H1 (cell line): ENCODE measurements at regions not wholly inside any gene's neighbourhood (a gene's known extent, or its start where the extent isn't known, plus 50 kb on each side); places are given as distances from the start of the nearest gene placed in this dataset.

Experiments
- GTF2F1 ChIP-seq: IDR thresholded peaks from 2 replicates; pipeline ENCODE4 v1.6.1; 2012; ENCODE audit warnings: low read depth, low read length, improper control_type of control experiment, borderline replicate concordance
- RAD21 ChIP-seq, 2 experiments: IDR thresholded peaks in 1 of 2; conservative IDR thresholded peaks in 1 of 2; 2 replicates each; pipeline ENCODE4 v1.6.1; 2011; ENCODE audit warnings: low read depth in 2 of 2, low read length in 2 of 2, improper control_type of control experiment in 1 of 2, inconsistent platforms in 1 of 2, mild to moderate bottlenecking in 1 of 2, moderate library complexity in 1 of 2

DNA sequence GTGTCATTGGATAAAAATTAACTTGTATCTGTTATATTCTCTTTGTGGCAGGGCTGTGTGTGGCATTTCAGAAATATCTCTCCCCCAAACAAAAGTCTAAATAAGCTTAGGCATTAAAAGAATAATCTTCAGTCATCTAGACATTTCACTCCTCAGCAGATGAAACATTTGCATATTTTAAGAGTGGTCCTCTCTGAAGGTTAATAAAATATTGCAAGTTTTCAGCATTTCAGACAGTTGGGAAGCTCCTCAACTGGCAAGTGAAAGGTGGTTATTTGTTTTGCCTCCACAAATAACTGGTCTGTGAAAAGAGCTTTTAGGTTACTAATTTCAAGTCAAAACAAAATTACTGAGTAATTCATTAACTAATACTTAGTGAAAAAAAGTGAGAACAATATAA is 462.6 kb downstream of the EPHA4 start (continued):
- TF ChIP-seq GTF2F1 = no peak
- TF ChIP-seq RAD21 (IDR thresholded peaks at IDR 0.05 in 1 of 2, conservative IDR thresholded peaks at IDR 0.05 in 1 of 2; ENCODE audit: low read depth in 2 of 2, low read length in 2 of 2) = no peak
